ENCODE measurements at regions not wholly inside any gene's neighbourhood (a gene's known extent, or its start where the extent isn't known, plus 50 kb on each side); places are given as distances from the start of the nearest gene placed in this dataset.

DNA sequence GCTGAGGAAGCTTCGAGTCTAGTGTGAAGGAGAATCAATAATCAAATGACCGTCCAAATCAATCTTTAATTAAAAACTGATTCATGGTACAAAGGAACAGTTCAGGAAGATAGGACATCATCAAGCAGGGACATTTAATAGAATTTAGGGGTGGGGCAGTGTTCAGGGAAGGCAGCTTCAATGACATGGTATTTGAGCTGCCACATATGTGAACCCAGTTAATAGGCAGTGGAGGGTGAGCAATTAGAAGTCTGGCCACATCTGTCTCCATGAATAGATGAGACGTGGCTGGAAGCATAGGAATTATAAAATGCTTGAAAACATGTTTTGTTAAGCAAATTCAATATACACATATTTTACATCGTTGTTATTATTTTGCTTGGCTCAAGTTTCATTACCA, 362.7 kb downstream of the PRDM2 start:
- no peaks in the 10 kb centered on the region for H3K79me2 ChIP-seq (ENCODE audit: insufficient read depth, low read length)
- TF ChIP-seq ZNF749 (CRISPR knock-in tag; IDR thresholded peaks at IDR 0.05; ENCODE audit: borderline replicate concordance) (no peak), RARA (CRISPR knock-in tag; IDR thresholded peaks at IDR 0.05) (no peak)
- FAIRE-seq (no peak), DNase-seq (ENCODE audit: low spot score) (no peak), ATAC-seq (no peak)
- no TSS peak for BruUV-seq (replicated peaks)
- no peaks in the 10 kb centered on the region for H3K36me3 ChIP-seq (replicated peaks in 1 of 2; ENCODE audit: control insufficient read depth in 1 of 2, insufficient read depth in 2 of 2, low read length in 2 of 2)
- intact Hi-C loops (cut with micrococcal nuclease; ENCODE audit: unreplicated experiment), result no loop called here
- ChIA-PET POLR2A (no interaction called here), CTCF (ENCODE audit: low intra/inter-chr PET ratio, low total read pairs) (no interaction called here)
- no peaks in the 10 kb centered on the region for H3K4me1 ChIP-seq (ENCODE audit: insufficient read depth, low read length)
- no peak overlapping the region for H3K4me3 ChIP-seq (replicated peaks in 1 of 3; ENCODE audit: insufficient read depth in 1 of 3, low read depth in 2 of 3, low read length in 3 of 3)
- H3K9me3 ChIP-seq (ENCODE audit: low read length), result no peaks in the 10 kb centered on the region
- H4K20me1 ChIP-seq (ENCODE audit: insufficient read depth, low read length), result no peaks in the 10 kb centered on the region
- no peak overlapping the region for H3K9ac ChIP-seq (ENCODE audit: insufficient read depth, low read depth, low read length)
- H3K4me2 ChIP-seq (ENCODE audit: low read depth, low read length), result no peak overlapping the region
- H3K27me3 ChIP-seq (ENCODE audit: control insufficient read depth in 1 of 2, insufficient read depth in 2 of 2, low read length in 2 of 2), result no peaks in the 10 kb centered on the region
- in situ Hi-C loops (cut with HindIII; ENCODE audit: extremely low pct_ligation_motif_present, low pct_unique_long_range_greater_than_20kb), result no loop called here
- no peak overlapping the region for H2AFZ ChIP-seq (ENCODE audit: low read length)
- 1% methylated on average over 4 of the region's 4 CpGs for WGBS (ENCODE audit: low lambda C conversion rate)
- H3K27ac ChIP-seq (ENCODE audit: extremely low read length, insufficient read depth, low read length), result no peak overlapping the region

DNA sequence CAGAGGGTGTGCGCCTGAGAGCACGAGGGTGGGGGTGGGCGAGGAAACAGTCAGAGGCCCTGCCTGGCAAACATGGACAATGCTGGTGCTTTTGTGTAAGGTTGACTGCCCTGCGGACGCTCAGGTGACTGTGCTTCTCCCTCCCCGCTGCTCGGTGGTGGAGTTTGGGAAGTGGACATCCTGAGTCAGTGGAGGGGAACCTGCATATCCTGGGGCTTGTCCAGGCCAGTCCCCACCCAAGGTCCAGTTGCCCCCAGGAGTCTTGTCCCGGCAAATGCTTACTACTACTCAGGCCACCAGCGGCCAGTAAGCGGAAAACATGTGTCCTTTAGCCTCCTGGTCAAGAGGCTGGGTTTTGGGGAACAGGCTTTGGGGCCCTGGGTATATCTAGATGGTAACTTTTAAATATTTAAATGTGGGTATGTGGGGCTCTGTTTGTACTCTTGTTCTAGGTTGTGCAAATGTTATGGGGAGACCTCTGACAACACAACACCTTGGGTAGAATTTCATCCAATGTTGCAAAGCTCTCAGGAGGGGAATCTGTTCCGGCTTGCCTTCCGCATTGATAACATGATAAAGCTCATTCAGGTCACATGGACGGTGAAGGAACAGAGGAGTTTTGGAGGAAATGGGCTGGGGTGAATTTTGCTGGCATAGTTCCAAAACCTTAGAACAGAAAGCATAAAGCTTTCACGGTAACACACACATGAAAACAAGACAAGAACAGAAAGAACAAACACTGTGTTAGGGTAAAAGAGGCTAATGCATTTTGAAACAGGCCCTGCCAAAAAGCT, 364.9 kb downstream of the PRDM2 start:
- POLR2A ChIA-PET, result no interaction called here
- no peak for TF ChIP-seq HNF4G (IDR thresholded peaks at IDR 0.05; ENCODE audit: borderline replicate concordance, low read depth, low read length)
- no peak for TF ChIP-seq HNF4G (CRISPR knock-in tag; IDR thresholded peaks at IDR 0.05; ENCODE audit: borderline replicate concordance, low read depth)
- TF ChIP-seq, protein P1, sequence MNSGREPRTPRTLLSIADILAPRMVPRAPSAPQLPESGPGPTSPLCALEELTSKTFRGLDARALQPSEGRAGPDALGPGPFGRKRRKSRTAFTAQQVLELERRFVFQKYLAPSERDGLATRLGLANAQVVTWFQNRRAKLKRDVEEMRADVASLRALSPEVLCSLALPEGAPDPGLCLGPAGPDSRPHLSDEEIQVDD (CRISPR knock-in tag; IDR thresholded peaks at IDR 0.05; ENCODE audit: borderline replicate concordance), result no peak
- TF ChIP-seq ZFP90 (CRISPR knock-in tag; IDR thresholded peaks at IDR 0.05; ENCODE audit: borderline replicate concordance), result no peak
- no peak for TF ChIP-seq TAF1 (CRISPR knock-in tag; IDR thresholded peaks at IDR 0.05)
- TF ChIP-seq MTF2 (CRISPR knock-in tag; IDR thresholded peaks at IDR 0.05; ENCODE audit: borderline replicate concordance), result no peak
- Histone ChIP-seq H3K27ac (ENCODE audit: extremely low read length, insufficient read depth, low read length) (no peak overlapping the region), H3K4me2 (ENCODE audit: low read depth, low read length) (no peak overlapping the region), H3K9me3 (ENCODE audit: low read length) (no peaks in the 10 kb centered on the region), H3K4me1 (ENCODE audit: insufficient read depth, low read length) (no peaks in the 10 kb centered on the region), H3K36me3 (replicated peaks in 1 of 2; ENCODE audit: control insufficient read depth in 1 of 2, insufficient read depth in 2 of 2, low read length in 2 of 2) (no peaks in the 10 kb centered on the region), H3K79me2 (ENCODE audit: insufficient read depth, low read length) (no peaks in the 10 kb centered on the region), H2AFZ (ENCODE audit: low read length) (no peak overlapping the region), H3K27me3 (ENCODE audit: control insufficient read depth in 1 of 2, insufficient read depth in 2 of 2, low read length in 2 of 2) (no peaks in the 10 kb centered on the region), H4K20me1 (ENCODE audit: insufficient read depth, low read length) (no peaks in the 10 kb centered on the region), H3K4me3 (replicated peaks in 1 of 3; ENCODE audit: insufficient read depth in 1 of 3, low read depth in 2 of 3, low read length in 3 of 3) (no peak overlapping the region), H3K9ac (ENCODE audit: insufficient read depth, low read depth, low read length) (no peak overlapping the region)
- no peak for DNase-seq (ENCODE audit: low spot score)
- BruUV-seq (replicated peaks), result no TSS peak
- ATAC-seq, result no peak
- FAIRE-seq, result no peak
- in situ Hi-C loops (cut with HindIII; ENCODE audit: extremely low pct_ligation_motif_present, low pct_unique_long_range_greater_than_20kb) (no loop called here), intact Hi-C loops (cut with micrococcal nuclease; ENCODE audit: unreplicated experiment) (no loop called here)
- WGBS (ENCODE audit: low lambda C conversion rate), result 55% methylated on average over 12 of the region's 14 CpGs
- CTCF ChIA-PET (ENCODE audit: low intra/inter-chr PET ratio, low total read pairs), result no interaction called here
